ENCODE measurements at regions not wholly inside any gene's neighbourhood (a gene's known extent, or its start where the extent isn't known, plus 50 kb on each side); places are given as distances from the start of the nearest gene placed in this dataset.

DNA sequence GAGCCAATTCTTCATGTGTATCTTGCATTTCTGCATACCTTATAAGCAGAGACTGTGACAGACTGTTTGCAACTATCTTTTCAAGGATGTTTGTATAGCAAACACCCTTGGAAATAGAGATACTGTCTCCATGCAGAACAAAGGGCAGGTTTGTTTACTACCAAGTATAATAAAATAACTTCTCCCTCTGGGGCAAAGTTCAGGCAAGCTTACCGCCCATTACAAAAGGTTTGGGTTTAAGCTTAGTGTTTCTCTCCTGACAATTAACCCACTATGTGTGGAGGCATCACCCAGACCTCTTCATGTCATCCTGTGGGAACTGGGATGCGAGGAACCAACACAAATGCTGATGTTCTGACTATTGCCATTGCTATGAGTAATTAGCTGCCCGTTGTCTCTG lies 479.1 kb upstream of the ZMIZ1 start:
- 75 to 79% (median 78%) methylated on average over 3 of the region's 3 CpGs for WGBS, 3 donors
- H3K4me1 ChIP-seq (ENCODE audit: insufficient read depth) = peaks cover 7% of the 10 kb centered on the region

DNA sequence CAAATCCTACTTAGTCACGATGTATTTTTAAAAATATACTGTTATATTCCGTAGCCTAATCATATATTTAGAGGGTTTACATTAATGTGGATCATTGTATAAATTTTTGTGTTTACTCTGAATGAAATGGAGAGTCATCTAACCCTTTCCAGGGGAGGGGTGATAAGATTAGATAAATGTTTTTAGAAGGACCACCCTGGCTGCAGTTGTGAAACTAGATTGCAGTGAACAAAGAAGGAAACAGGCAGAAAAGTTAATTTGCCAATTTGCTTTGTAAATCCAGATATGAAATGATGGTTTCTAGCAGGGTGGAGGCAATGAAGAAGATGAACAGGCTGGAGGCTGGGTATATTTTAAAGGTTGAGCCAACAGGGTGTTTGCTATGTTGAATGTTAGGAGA lies 477.7 kb upstream of the ZMIZ1 start:
- DNase-seq = no peak
- intact Hi-C loops (cut with DNase I) = no loop called here
- WGBS, 3 donors = 92 to 95% (median 95%) methylated on average over 2 of the region's 2 CpGs
- Histone ChIP-seq H3K27me3 (no peaks in the 10 kb centered on the region), H3K4me3 (no peak overlapping the region), H3K4me1 (ENCODE audit: insufficient read depth) (peaks cover 7% of the 10 kb centered on the region), H3K9me3 (no peaks in the 10 kb centered on the region), H3K36me3 (no peaks in the 10 kb centered on the region), H3K27ac (no peak overlapping the region)
- TF ChIP-seq, protein P1, sequence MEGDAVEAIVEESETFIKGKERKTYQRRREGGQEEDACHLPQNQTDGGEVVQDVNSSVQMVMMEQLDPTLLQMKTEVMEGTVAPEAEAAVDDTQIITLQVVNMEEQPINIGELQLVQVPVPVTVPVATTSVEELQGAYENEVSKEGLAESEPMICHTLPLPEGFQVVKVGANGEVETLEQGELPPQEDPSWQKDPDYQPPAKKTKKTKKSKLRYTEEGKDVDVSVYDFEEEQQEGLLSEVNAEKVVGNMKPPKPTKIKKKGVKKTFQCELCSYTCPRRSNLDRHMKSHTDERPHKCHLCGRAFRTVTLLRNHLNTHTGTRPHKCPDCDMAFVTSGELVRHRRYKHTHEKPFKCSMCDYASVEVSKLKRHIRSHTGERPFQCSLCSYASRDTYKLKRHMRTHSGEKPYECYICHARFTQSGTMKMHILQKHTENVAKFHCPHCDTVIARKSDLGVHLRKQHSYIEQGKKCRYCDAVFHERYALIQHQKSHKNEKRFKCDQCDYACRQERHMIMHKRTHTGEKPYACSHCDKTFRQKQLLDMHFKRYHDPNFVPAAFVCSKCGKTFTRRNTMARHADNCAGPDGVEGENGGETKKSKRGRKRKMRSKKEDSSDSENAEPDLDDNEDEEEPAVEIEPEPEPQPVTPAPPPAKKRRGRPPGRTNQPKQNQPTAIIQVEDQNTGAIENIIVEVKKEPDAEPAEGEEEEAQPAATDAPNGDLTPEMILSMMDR (IDR thresholded peaks at IDR 0.05) = no peak

More for the DNA sequence above, 479.1 kb upstream of the ZMIZ1 start:
- Histone ChIP-seq H3K9me3 (no peaks in the 10 kb centered on the region), H3K4me3 (no peak overlapping the region), H3K27me3 (no peaks in the 10 kb centered on the region), H3K27ac (no peak overlapping the region), H3K36me3 (no peaks in the 10 kb centered on the region)
- intact Hi-C loops (cut with DNase I) = no loop called here
- TF ChIP-seq, protein P1 (IDR thresholded peaks at IDR 0.05) = no peak
- TF ChIP-seq POLR2A (IDR thresholded peaks at IDR 0.05) (no peak), EP300 (IDR thresholded peaks at IDR 0.05) (no peak)
- no peak for DNase-seq

DNA sequence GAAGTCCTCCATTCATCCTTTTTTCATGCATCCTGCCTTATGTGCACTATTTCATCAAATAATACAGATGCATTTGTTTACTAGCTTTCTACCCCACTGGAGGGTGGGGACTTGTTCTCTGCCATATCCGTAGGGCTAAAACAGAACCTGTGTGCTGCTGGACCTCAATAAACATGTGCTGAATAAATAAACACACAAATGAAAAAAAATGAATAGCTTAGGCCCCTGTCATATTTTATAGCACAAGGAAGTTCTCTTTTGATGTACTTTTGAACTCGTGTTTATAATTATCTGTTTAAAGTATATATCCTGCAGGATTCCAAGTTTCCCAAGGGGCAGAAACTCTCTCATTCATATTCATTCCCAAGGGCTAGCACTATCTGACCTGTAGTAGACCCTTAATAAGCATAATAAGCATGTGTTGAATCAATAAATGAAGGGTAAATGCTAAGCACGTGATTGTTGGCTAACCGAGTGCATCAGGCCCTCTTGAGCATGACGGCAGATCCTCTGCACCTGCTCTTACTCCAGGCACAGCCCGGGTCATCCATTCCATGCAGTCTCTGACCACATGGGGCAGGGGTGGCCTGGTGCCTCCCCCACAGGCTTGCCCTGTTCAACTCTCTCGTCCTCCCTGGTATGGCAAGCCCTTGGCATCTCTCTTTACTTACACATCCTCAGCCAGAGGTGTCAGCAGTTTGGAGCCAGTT lies 474.1 kb upstream of the ZMIZ1 start:
- H3K27ac ChIP-seq = no peak overlapping the region
- H3K36me3 ChIP-seq = no peaks in the 10 kb centered on the region
- WGBS, 3 donors = 53 to 66% (median 59%) methylated on average over 7 of the region's 7 CpGs
- no peak overlapping the region for H3K4me3 ChIP-seq
- no peak for DNase-seq
- no peaks in the 10 kb centered on the region for H3K9me3 ChIP-seq
- H3K4me1 ChIP-seq (ENCODE audit: insufficient read depth) = no peaks in the 10 kb centered on the region
- no peaks in the 10 kb centered on the region for H3K27me3 ChIP-seq
- intact Hi-C loops (cut with DNase I) = no loop called here
- TF ChIP-seq, protein P1 (IDR thresholded peaks at IDR 0.05) = no peak
- no peak for TF ChIP-seq POLR2A (IDR thresholded peaks at IDR 0.05)
- no peak for TF ChIP-seq EP300 (IDR thresholded peaks at IDR 0.05)

DNA sequence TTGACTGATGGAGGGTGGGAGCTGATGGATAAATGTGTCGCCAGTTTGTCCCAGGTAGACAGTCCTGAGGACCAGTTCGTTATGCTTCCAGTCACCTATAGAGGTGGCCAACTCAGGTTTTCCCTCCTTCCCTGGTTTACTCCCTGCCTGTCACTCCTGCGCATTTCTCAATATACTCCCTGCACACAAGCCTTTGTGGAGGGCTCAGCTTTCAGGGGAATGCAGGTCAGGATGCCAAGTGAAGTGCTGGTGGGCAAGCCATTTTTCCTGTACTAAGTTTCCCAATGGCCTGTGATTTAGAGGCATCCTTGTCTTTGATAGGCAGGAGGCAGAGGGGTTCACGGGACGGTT lies 473.5 kb upstream of the ZMIZ1 start:
- Histone ChIP-seq H3K36me3 (no peaks in the 10 kb centered on the region), H3K4me3 (no peak overlapping the region), H3K4me1 (ENCODE audit: insufficient read depth) (no peaks in the 10 kb centered on the region), H3K27me3 (no peaks in the 10 kb centered on the region), H3K9me3 (no peaks in the 10 kb centered on the region), H3K27ac (no peak overlapping the region)
- DNase-seq = no peak
- intact Hi-C loops (cut with DNase I) = no loop called here
- TF ChIP-seq EP300 (IDR thresholded peaks at IDR 0.05) = no peak
- TF ChIP-seq POLR2A (IDR thresholded peaks at IDR 0.05) = no peak
- TF ChIP-seq, protein P1 (IDR thresholded peaks at IDR 0.05) = no peak
- 53 to 77% (median 55%) methylated on average over 5 of the region's 5 CpGs for WGBS, 3 donors
